Prostate gland (tissue), 2 donors: ENCODE measurements at regions not wholly inside any gene's neighbourhood (a gene's known extent, or its start where the extent isn't known, plus 50 kb on each side); places are given as distances from the start of the nearest gene placed in this dataset.

Experiments
- POLR2A ChIP-seq: fragments of 450-650 bp; IDR thresholded peaks from one replicate; pipeline ENCODE4 v1.6.1; 2016; ENCODE audit warnings: antibody characterized with exemption, mild to moderate bottlenecking
- POLR2AphosphoS5 ChIP-seq: sonication (generic); formaldehyde crosslinking; IDR thresholded peaks from one replicate; pipeline ENCODE4 v1.6.1; 2017; ENCODE audit warnings: antibody characterized with exemption
- TF ChIP-seq, protein P1 (sequence below), 4 experiments: fragments of 200-600 bp in 2 of 4; fragments of 450-650 bp in 2 of 4; sonication (generic) in 2 of 4; IDR thresholded peaks; 1 replicate in 3 of 4; 2 replicates in 1 of 4; pipeline ENCODE4 v1.5.1; 2016 to 2019; ENCODE audit warnings: antibody characterized with exemption in 4 of 4, mild to moderate bottlenecking in 2 of 4, moderate library complexity in 2 of 4

DNA sequence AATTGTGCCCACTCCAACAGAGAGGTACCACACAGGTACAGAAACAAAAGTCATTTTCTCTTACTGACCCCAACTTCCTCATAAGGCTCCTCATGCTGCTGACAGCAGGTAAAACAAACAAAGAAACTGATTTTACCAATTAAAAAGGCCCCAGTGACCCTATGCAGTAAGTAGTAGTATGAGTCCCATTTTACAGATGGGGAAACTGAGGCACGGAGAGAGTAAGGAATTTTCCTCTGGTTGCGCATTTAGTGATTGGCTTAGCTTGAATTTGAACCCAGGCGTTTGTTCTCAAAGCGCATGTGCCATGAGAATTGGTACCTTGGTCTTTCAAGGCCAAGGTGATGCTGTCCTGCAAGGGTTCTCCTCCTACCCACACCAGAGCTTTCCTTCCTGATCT lies 66.1 kb upstream of the ZBTB40 start:
- TF ChIP-seq POLR2AphosphoS5 (no peak), POLR2A (no peak)
- TF ChIP-seq, protein P1, sequence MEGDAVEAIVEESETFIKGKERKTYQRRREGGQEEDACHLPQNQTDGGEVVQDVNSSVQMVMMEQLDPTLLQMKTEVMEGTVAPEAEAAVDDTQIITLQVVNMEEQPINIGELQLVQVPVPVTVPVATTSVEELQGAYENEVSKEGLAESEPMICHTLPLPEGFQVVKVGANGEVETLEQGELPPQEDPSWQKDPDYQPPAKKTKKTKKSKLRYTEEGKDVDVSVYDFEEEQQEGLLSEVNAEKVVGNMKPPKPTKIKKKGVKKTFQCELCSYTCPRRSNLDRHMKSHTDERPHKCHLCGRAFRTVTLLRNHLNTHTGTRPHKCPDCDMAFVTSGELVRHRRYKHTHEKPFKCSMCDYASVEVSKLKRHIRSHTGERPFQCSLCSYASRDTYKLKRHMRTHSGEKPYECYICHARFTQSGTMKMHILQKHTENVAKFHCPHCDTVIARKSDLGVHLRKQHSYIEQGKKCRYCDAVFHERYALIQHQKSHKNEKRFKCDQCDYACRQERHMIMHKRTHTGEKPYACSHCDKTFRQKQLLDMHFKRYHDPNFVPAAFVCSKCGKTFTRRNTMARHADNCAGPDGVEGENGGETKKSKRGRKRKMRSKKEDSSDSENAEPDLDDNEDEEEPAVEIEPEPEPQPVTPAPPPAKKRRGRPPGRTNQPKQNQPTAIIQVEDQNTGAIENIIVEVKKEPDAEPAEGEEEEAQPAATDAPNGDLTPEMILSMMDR (IDR thresholded peaks at IDR 0.05) = no peak
